ENCODE measurements at regions not wholly inside any gene's neighbourhood (a gene's known extent, or its start where the extent isn't known, plus 50 kb on each side); places are given as distances from the start of the nearest gene placed in this dataset.
A peak's percentile ranks its signal among the peaks of the same experiment; 100 is the strongest.
"Not testable (repeated sequence)": the region's sequence is repeated elsewhere in the genome, so short reads cannot be mapped to it uniquely, and the experiment has no call there.

DNA sequence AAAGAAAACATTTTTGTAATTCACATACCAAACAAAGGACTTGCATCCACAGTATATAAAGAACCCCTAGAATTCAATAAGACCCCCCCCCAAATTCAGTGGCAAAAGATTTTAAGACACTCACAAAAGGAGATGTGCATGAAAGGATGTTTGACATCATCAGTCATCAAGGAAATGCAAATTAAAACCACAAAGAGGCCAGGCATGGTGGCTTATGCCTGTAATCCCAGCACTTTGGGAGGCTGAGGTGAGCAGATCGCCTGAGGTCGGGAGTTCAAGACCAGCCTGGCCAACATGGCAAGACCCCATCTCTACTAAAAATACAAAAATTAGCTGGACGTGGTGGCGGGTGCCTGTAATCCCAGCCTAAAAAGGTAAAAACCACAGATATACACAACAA, 61.3 kb downstream of the AIPL1 start:
- not testable (repeated sequence) for DNase-seq

DNA sequence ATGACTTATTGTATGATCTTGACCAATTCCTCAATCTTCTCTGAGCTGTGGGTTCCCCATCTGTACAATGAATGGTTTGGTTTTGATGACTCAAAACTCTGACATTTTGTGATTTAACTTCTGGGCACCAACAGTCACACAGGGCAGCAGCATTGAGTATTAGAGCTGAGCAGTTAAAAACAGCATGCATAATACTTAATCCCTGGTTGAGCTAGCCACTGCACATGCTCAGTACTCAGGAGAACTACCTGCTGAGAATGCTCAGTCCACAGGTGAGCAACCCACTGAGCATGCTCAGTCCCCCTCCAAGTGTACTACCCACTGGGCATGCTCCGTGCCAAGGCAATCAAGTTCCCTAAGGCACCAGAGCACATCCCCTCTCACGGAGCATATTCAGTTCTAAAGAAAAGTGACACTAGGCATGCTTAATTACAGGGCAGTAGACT, 68.7 kb downstream of the AIPL1 start:
- no peak for DNase-seq

DNA sequence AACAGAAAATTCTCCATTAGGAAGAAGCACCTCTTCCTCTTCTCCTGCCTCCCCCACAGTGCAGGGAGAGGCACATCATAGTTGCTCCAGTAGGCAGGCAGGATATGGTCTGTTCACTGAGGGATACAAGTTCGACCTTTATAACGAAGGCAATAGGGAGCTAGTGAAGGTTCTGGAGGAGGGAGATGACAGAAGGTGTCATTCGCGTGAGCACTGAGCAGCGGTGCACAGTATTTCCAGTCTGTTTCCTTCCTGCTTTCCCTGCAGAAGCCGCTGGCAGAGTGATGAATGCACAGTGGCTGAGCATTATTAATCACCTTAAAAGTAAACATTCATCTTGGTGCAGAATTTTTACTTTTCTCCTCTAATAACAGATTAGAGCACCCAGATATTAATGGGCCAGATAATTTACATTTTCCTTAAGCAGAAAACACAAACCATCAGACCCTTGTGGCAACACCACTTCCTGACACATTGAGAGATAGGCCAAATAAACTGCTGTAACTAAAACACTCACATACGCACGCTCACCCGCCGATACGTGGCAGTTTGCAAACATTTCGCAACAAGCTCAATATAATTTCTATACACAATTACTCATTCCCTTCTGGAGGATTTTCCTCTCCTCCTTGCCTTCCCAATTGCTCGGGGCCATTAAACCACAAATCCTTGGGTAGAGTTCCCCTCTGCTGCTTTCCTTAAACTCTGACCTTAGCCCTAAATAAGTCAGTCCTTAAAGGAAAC, 69.5 kb downstream of the AIPL1 start:
- DNase-seq, result no peak

DNA sequence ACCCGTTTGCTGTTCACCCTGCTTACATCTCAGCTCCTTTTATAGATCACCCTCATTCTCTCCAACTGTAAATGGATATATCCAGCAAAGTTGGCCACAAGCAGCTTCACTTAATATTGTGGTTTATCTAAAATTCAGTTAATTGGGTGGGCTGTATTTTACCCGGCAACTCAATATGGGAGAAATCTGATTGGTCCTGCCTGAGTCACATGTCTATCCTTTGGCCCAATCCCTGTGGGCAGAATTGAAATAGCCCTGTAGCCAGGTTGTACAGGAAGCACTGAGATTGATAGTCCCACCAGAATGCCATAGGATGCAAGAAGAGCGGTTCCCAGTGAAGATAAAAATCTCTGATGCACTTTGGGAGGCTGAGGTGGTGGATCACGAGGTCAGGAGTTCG, 73.2 kb downstream of the AIPL1 start:
- peak; percentile 25 for DNase-seq

DNA sequence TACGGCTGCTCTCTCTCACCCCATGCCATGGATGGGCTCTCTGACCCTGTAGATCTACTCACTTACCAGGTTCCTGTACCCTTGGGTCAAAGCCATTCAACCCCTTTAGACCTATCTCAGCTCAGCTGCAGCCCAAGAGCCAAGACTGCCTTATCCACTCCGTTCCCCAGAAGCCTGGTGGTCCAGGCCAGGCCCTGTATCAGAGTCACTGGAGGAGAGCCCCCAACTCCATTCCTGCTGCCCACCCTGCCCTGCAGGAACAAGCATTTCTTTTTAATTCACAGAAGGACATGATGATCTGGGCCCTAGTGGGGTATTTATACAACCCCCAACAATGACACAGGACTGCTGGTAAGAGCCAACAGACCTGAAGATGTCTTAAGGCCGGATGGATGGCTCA, 76.8 kb downstream of the AIPL1 start:
- DNase-seq, result no peak

DNA sequence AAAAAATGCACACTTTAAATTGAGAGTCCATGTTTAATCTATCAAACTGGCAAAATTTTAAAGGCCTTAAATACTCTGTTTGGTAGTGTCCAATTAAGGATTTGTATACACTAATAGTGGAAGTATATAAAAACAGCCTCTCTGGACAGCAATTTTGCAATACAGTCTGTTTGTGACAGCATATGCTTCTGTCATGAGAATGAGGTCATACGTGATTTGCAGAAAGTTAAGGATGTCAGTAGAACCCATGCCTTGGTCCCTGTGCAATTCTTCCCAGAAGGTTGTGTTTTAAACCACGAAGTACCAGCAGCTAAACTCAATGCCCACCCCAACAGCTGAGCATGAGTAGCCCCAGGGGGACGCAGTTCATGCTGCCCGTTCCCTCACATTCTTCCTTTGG, 78.4 kb downstream of the AIPL1 start:
- DNase-seq, result no peak

DNA sequence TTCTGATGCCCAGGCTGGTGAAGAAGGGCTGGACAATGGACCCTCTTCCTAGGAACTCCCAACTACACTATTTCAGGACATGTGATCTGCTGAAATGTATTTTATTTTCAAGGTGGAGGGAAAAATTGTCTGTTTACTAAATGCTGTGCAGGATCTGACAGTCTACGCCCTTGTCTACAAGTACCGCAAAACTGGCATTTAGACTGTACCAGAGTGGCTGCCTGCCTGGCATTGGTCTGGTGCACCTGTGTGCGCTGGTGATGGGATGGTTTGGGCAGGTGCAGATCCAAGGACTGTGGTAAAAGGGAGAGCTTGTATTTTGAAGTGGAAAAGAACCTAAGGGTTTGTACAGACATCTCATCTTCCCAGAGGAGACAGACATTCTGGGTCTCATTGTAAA, 79.7 kb downstream of the AIPL1 start:
- no peak for DNase-seq

DNA sequence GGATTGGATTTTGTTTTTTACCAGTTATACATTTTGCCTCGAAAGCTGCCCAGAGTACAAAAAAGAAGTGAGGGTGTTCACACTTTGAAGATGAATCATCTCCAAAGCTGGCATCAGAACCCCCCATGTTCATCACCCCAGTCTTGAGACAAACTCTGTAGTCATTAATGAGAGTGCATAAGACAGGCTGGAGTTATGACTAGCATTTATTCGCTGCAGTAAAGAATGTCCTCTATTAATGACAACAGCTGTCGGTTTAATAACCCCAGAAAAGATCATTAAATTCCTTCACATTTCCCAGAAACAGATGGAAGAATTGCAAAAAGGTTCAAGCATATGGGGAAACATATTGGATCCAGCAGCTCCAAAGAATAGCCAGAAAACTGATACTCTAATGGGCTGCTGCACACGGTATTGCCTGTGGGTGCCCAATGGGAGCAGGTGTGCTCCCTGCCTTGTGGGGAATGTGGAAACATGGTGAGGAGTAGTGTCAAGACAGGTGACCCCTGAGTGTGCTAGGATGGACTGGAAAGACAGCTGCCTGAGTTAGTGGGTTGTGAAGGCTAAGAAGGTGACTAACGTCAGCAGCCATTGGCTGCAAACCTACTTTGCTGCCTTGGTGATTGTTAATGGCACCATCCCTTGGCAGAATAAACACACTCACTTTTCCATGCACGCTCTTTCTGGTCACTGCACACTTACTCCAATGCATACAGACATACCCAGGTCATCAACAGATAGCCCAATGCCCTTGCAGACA, 81.9 kb downstream of the AIPL1 start:
- no peak for DNase-seq

DNA sequence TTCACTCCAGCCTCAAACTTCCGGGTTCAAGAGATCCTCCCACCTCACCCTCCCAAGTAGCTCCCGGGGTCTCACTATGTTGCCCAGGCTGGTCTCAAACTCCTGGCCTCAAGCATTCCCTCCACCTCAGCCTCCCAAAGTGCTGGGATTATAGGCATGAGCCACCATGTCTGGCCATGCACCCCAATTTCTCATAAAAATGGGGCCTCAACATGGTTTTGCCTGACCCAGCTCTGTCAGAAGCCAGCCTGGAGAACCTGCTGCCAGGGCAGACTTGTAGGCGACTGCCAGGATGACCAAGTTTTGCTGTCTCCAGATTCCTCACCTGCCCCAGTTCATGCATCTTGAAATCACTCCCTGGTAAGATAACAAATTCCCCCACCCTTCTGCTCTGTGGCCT, 82.9 kb downstream of the AIPL1 start:
- no peak for DNase-seq

DNA sequence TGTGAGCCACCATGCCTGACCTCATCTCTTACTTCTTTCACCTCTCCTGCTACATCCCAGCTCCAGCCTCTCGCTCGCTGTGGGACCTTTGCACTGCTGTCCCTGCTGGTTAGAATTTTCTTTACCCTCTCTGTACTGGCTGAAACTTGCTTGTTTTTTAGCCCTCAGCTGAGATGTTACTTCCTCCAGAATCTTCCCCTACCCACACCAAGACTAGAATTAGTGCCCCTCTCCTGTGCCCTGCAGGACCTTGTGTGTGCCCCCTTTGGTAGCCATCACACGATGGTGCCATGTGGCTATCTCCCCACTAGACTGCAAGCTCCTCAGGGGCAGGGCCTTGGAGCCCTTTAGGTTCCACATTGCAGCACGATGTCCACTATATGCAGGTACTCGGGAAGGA, 84.1 kb downstream of the AIPL1 start:
- no peak for DNase-seq

DNA sequence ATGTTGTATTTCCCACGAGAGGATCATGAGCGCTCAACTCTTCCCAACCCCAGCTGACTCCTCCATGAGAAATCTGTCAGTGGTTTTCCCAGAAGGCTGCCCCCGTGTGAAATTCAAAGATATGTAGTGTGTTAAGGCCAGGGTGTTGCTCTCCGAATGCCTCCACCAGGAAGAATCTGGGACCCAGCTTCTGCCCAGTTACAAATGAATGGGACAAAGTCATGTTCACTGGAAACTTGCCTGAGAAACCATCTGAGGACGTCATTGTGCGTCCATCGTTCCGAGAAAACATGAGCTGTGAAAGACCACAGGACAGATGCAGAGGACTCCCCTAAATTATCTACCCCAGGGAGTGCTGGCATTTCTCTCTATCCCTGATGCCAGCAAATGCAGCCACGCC, 86.0 kb downstream of the AIPL1 start:
- DNase-seq, result no peak

DNA sequence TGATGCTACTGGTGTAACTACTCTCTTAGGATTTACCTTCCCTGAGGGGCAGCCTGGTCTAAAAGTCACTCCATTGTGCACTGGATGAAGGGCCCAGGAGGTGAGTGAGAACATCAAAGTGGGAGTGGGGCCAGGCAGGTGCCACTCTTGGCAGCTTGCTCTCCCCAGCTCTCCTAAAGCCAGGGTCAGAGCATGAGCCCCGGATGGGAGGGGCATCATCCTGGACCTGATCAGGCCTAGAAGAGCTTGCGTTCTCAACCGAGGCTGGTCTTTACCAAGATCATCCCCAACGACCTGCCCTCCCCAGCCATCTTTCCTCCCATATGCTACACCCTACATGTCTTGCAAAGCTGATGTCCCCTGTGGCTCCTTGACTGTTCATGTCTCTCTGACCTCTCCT, 87.1 kb downstream of the AIPL1 start:
- DNase-seq, result no peak

DNA sequence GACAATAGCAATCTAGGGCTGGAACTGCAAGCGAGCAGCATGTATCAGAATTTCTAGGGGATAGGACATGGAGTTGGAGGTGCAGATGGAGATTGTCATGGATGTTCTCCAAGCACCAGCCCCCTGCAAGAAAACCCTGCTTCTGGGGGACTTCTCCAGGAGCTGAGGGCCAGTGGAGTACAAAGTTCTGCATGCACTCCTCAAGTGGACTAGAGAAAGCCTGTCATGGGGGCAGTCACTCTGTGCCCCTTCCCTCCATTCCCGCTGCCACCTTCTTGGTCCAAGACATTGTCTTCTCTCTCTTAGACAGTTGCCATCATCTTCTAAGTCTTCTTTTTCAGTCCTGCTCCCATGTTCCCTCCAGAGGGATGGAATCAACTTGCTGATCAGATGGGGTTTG, 87.9 kb downstream of the AIPL1 start:
- DNase-seq, result no peak

DNA sequence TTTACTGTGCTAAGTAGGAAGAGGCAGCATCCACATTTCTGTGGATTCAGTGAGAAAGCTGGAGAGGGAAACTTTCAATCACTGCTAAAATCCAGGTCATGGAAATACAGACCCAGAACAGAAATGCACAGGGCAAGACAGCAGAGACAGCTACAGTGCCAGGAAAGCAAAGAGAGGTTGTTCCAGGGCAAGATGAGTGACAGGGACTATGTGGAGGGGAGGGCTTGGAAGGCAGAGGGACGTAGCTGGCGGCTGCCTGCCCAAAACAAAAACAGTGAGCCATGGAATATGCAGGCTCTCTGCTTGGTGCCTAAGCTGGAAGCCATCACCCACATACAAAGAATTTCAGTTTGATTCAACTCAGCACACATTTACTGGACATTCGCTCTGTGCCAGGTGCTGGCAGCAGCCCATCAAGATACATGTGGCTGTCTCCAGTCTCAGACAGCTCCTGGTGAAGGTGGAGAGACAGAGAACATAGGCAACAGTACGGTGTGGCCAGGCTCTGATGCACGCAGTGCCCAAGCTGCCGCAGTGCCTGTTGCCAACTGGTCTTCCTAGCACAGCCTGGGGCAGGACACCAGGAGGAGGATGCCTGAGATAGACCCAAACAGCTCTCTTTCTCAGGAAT, 88.7 kb downstream of the AIPL1 start:
- DNase-seq, result no peak

DNA sequence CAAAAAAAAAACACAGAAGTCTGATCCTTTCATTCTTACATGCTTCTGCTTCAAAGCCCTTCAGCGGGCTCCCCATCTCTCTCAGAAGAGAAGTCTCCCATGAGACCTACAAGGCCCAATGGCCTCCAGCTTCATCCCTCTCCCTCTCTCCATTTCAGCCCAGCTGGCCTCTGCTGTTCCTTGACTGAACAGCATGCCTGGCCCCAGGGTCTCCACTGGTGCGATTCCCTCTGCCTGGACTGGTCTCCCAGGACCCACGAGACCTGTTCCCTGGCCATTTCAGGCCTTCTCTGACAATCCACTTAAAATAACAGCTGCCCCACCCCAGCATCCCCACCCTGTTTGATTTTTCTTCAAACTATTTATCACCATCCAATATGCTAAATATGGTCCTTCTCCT, 91.2 kb downstream of the AIPL1 start:
- DNase-seq, result no peak

DNA sequence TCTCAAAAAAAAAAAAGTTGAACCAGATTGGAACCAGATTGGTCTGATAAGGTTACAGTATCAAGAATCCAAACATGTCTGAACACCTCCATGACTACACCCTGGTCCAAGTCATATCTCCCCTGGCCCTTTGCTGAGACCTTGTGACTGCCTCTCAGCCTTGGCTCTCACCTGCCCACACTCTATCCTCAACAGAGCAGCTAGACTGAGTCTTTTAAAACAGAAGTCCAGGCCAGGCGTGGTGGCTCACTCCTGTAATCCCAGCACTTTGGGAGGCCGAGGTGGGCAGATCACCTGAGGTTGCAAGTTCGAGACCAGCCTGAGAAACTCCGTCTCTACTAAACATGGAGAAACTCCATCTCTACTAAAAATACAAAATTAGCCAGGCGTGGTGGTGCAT, 91.7 kb downstream of the AIPL1 start:
- DNase-seq, result no peak

DNA sequence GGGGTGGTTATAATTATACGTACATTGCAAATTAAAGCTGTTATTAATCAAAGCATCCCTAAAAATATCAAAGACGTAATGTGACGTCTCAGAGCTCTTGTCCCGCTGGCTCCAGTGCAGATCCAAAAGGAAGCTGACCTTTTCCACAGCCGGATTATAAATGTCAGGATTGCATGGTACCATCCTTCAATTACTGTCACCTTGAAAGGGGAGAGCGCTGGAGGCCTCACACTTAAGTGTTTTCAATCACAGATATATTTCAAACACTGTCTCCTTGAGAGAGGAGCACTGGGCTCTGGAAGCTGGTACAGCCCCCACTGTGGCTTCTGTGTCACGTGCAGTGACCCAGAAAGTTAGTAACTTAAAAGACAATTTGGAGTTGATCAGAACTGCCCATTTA, 94.2 kb downstream of the AIPL1 start:
- DNase-seq, result no peak

DNA sequence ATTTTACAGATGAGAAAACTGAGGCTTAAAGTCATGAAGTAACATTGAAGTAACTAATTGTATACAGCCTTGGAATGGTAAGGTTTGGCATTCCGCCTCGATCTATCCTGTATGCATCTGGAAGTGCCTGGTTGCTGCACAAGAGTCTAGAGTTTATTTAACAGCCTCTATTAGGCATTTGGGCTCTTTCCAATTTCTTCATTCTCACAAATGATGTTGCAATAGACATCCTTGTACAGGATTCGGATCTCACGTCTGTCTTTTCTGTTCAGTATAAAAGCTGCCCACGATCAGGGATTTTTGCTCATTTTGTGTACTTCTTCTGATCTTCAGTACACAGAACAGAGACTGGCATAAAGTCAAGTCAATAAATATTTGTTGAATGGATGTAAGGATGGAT, 100.5 kb downstream of the AIPL1 start:
- DNase-seq, result no peak

DNA sequence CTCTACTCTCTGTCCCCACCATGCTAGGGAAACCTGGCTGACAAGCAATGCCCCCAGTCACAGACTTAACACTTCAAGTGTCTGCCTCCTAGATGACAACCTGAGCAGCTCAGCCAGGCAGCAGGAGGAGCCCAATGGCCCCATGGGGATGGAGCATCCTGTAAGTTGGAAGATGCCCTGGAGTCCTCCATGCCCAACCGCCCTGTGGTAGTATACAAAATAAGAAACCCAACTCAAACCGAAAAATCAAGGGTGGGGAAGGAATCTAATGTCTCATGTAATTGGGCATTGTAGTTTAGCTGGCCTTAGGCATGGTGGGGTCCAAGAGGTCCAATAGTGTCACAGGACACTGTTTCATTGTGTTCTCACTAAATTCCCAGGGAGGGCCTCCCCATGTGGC, 104.0 kb downstream of the AIPL1 start:
- no peak for DNase-seq

DNA sequence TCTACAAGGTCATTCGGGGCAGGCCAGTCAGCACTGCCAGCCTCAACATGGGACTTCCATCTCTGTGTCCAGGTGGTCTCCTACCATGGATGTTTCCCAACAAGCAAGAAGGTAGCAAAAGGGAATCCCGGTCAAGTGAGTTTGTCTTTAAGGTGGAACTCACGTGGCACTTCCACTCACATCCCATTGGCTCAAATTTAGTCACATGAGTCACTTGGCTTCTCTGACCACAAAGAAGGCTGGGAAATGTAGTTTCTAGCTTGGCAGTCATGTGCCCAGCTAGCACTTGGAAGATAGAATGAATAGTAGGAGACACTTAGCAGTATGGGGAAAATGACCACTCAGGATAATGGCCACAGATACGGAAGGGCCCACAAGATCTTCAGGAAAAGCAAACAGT, 106.6 kb downstream of the AIPL1 start:
- no peak for DNase-seq

DNA sequence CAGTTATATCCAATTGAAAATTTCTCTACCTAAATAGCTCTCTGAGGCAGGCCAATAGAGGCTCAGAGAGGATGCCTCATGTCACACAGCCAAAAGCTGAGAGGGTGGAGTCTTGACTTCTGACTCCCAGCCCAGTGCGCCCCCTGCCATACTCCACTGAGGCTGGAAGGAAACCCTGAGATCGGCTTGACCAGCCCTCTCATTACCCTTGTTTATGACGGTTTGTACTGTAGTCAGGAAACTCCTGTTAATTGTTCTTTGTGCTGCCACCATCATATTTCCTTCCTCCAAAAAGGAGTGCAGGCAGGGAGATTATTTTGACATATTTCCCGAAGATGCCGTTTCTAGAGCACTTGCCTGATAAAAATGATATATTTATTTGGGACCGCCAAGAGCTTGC, 107.9 kb downstream of the AIPL1 start:
- no peak for DNase-seq

DNA sequence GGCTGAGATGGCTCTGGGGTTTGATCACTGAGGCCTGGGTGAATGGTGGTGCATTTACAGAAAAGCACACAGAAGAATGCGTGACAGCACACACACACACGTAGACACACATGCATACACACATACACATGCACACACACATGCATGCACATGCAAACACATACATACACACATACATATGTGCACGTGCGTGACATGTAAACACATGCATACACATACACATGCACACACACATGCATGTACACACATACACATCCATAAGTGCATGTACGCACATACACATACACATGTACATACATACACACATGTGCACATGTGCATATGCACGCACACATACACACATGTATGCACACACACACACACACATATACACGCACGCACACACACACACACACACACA, 108.4 kb downstream of the AIPL1 start:
- no peak for DNase-seq

DNA sequence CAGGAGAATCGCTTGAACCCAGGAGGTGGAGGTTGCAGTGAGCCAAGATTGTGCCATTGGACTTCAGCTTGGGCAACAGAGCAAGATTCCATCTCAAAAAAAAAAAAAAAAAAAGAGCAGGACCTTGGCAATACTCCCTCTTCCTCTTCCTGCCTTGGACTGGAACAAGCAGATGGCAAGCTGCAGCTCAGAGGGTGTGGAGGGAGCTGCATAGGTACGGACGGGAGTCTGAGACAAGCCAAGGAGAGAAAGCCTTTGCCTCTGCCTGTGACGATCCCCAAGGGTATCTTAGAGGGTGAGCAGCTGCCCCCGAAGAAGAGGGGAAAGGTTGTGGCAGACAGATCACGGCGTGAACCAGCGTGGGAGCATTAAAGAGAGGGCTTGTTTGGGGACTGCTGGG, 109.2 kb downstream of the AIPL1 start:
- no peak for DNase-seq

DNA sequence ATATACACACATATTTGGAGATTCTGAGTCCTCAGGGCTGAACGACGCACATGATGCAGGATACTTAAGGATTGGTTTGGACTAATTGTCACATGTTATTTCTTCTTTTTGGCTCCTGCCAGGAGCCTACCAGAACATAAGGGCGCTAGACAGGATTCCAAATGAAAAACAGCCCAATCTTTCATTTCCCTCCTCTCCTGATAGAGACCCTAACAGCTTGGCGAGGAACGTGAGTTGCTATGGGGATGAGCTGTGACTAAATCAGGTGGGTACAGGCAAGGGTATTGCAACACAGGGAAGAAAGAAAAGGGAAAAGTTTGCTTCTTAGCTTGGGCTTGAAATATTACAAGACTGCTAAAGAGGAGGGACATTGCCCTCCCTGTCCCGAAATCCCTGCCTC, 109.9 kb downstream of the AIPL1 start:
- DNase-seq, result no peak
